DND-41 (cell line): ENCODE measurements at regions not wholly inside any gene's neighbourhood (a gene's known extent, or its start where the extent isn't known, plus 50 kb on each side); places are given as distances from the start of the nearest gene placed in this dataset.

Experiments
- CTCF ChIP-seq: IDR thresholded peaks from 2 replicates; pipeline ENCODE4 v1.5.1; 2012; ENCODE audit warnings: borderline replicate concordance, low read length, moderate library complexity, mild to moderate bottlenecking; ENCODE audit not compliant: poor library complexity, severe bottlenecking; ENCODE audit errors: extremely low read depth
- EZH2 ChIP-seq: IDR thresholded peaks from 3 replicates; pipeline ENCODE4 v1.6.1; 2012; ENCODE audit warnings: borderline replicate concordance, low read depth, mild to moderate bottlenecking, moderate library complexity, low read length, inconsistent platforms; ENCODE audit not compliant: severe bottlenecking

- TF ChIP-seq CTCF = no peak
- TF ChIP-seq EZH2 = no peak
Observed at GRCh38 chr10:44811072-44811471, 100.1 kb upstream of the TMEM72 start.
